ENCODE measurements at regions not wholly inside any gene's neighbourhood (a gene's known extent, or its start where the extent isn't known, plus 50 kb on each side); places are given as distances from the start of the nearest gene placed in this dataset.

DNA sequence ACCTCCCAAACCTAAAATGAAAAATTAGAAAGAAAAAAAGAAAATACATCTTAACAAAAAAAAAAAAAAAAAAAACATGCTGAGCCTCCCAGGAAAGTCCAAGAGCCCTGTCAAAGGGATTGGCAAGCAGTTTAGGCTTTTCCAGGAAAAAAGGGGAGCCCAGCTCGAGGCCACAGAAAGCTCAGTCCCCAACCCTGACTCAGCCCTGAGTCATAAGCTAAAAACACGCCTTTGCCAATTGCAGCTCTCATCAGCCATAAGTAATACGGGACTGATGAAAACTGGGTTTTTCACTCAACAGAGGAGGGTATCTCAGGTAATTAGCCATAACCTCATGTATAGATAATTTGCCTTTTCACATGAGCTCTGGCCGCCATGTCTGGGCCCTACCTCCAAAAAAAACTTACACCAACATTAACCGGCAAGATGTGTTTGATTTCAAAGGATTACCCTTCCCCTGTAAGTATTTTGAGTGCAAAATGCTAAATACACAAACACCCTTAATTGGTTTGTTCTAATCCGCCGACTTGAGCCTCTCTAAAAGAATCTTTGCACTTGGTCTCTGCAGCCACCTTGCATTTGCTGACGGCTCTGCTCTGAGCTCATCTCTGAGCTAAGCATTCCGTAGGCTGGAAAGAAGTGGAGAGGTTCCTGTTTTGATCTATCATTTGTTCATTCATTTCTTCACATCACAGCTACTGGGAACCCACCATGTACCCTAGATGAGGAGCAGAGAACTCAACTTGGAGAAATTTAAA lies 319.2 kb downstream of the BCL11B start:
- H3K27me3 ChIP-seq (ENCODE audit: control insufficient read depth in 1 of 2, insufficient read depth in 2 of 2, low read length in 2 of 2), result peaks cover 0 to 20% of the 10 kb centered on the region in 2 experiments; a peak in 1 of 5 replicates
- ChIA-PET POLR2A (no interaction called here), CTCF (ENCODE audit: low intra/inter-chr PET ratio, low total read pairs) (no interaction called here)
- no peak overlapping the region for H3K4me2 ChIP-seq (ENCODE audit: low read depth, low read length)
- WGBS (ENCODE audit: low lambda C conversion rate), result 4% methylated on average over 9 of the region's 9 CpGs
- no peak overlapping the region for H3K27ac ChIP-seq (ENCODE audit: extremely low read length, insufficient read depth, low read length)
- in situ Hi-C loops (cut with HindIII; ENCODE audit: extremely low pct_ligation_motif_present, low pct_unique_long_range_greater_than_20kb), result no loop called here
- no peak overlapping the region for H3K9ac ChIP-seq (ENCODE audit: insufficient read depth, low read depth, low read length)
- ATAC-seq (no peak), DNase-seq (ENCODE audit: low spot score) (no peak), FAIRE-seq (no peak)
- intact Hi-C loops (cut with micrococcal nuclease; ENCODE audit: unreplicated experiment), result no loop called here
- no peaks in the 10 kb centered on the region for H3K36me3 ChIP-seq (replicated peaks in 1 of 2; ENCODE audit: control insufficient read depth in 1 of 2, insufficient read depth in 2 of 2, low read length in 2 of 2)
- H4K20me1 ChIP-seq (ENCODE audit: insufficient read depth, low read length), result no peaks in the 10 kb centered on the region
- H3K9me3 ChIP-seq (ENCODE audit: low read length), result no peaks in the 10 kb centered on the region
- H3K4me3 ChIP-seq (replicated peaks in 1 of 3; ENCODE audit: insufficient read depth in 1 of 3, low read depth in 2 of 3, low read length in 3 of 3), result no peak overlapping the region
- no peak overlapping the region for H2AFZ ChIP-seq (ENCODE audit: low read length)
- no peaks in the 10 kb centered on the region for H3K79me2 ChIP-seq (ENCODE audit: insufficient read depth, low read length)
- BruUV-seq (replicated peaks), result no TSS peak
- no peaks in the 10 kb centered on the region for H3K4me1 ChIP-seq (ENCODE audit: insufficient read depth, low read length)
- TF ChIP-seq NONO (IDR thresholded peaks at IDR 0.05), result no peak
- TF ChIP-seq NONO (CRISPR knock-in tag; conservative IDR thresholded peaks at IDR 0.05), result no peak
- no peak for TF ChIP-seq ZNF101 (CRISPR knock-in tag; IDR thresholded peaks at IDR 0.05; ENCODE audit: borderline replicate concordance, low read depth)
- no peak for TF ChIP-seq SIN3B (IDR thresholded peaks at IDR 0.05; ENCODE audit: low read length)
- TF ChIP-seq NFKB2 (CRISPR knock-in tag; IDR thresholded peaks at IDR 0.05; ENCODE audit: borderline replicate concordance), result no peak
- TF ChIP-seq MAFG (CRISPR knock-in tag; IDR thresholded peaks at IDR 0.05), result no peak
- no peak for TF ChIP-seq TBL1XR1 (IDR thresholded peaks at IDR 0.05; ENCODE audit: borderline replicate concordance, low read length, partially characterized antibody)
- no peak for TF ChIP-seq SIX4 (CRISPR knock-in tag; IDR thresholded peaks at IDR 0.05)
- TF ChIP-seq ZNF382 (CRISPR knock-in tag; IDR thresholded peaks at IDR 0.05; ENCODE audit: borderline replicate concordance), result no peak
- no peak for TF ChIP-seq IRF2 (CRISPR knock-in tag; IDR thresholded peaks at IDR 0.05)
- TF ChIP-seq ZKSCAN5 (CRISPR knock-in tag; IDR thresholded peaks at IDR 0.05), result no peak
- TF ChIP-seq, protein P1, sequence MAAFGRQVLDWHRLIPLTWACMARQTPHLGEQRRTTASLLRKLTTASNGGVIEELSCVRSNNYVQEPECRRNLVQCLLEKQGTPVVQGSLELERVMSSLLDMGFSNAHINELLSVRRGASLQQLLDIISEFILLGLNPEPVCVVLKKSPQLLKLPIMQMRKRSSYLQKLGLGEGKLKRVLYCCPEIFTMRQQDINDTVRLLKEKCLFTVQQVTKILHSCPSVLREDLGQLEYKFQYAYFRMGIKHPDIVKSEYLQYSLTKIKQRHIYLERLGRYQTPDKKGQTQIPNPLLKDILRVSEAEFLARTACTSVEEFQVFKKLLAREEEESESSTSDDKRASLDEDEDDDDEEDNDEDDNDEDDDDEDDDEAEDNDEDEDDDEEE (CRISPR knock-in tag; IDR thresholded peaks at IDR 0.05), result no peak
- no peak for TF ChIP-seq ZNF251 (CRISPR knock-in tag; IDR thresholded peaks at IDR 0.05)
- TF ChIP-seq, protein P2, sequence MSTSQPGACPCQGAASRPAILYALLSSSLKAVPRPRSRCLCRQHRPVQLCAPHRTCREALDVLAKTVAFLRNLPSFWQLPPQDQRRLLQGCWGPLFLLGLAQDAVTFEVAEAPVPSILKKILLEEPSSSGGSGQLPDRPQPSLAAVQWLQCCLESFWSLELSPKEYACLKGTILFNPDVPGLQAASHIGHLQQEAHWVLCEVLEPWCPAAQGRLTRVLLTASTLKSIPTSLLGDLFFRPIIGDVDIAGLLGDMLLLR (CRISPR knock-in tag; IDR thresholded peaks at IDR 0.05), result no peak
- TF ChIP-seq JARID2 (CRISPR knock-in tag; IDR thresholded peaks at IDR 0.05; ENCODE audit: insufficient replicate concordance), result no peak
- TF ChIP-seq, protein P3, sequence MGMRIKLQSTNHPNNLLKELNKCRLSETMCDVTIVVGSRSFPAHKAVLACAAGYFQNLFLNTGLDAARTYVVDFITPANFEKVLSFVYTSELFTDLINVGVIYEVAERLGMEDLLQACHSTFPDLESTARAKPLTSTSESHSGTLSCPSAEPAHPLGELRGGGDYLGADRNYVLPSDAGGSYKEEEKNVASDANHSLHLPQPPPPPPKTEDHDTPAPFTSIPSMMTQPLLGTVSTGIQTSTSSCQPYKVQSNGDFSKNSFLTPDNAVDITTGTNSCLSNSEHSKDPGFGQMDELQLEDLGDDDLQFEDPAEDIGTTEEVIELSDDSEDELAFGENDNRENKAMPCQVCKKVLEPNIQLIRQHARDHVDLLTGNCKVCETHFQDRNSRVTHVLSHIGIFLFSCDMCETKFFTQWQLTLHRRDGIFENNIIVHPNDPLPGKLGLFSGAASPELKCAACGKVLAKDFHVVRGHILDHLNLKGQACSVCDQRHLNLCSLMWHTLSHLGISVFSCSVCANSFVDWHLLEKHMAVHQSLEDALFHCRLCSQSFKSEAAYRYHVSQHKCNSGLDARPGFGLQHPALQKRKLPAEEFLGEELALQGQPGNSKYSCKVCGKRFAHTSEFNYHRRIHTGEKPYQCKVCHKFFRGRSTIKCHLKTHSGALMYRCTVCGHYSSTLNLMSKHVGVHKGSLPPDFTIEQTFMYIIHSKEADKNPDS (CRISPR knock-in tag; IDR thresholded peaks at IDR 0.05), result no peak
- TF ChIP-seq, protein P4, sequence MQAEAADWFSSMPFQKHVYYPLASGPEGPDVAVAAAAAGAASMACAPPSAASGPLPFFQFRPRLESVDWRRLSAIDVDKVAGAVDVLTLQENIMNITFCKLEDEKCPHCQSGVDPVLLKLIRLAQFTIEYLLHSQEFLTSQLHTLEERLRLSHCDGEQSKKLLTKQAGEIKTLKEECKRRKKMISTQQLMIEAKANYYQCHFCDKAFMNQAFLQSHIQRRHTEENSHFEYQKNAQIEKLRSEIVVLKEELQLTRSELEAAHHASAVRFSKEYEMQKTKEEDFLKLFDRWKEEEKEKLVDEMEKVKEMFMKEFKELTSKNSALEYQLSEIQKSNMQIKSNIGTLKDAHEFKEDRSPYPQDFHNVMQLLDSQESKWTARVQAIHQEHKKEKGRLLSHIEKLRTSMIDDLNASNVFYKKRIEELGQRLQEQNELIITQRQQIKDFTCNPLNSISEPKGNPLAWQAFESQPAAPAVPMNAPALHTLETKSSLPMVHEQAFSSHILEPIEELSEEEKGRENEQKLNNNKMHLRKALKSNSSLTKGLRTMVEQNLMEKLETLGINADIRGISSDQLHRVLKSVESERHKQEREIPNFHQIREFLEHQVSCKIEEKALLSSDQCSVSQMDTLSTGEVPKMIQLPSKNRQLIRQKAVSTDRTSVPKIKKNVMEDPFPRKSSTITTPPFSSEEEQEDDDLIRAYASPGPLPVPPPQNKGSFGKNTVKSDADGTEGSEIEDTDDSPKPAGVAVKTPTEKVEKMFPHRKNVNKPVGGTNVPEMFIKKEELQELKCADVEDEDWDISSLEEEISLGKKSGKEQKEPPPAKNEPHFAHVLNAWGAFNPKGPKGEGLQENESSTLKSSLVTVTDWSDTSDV (CRISPR knock-in tag; IDR thresholded peaks at IDR 0.05), result no peak
- no peak for TF ChIP-seq ZNF143 (CRISPR knock-in tag; IDR thresholded peaks at IDR 0.05)

All from HepG2 (cell line).